ENCODE measurements at regions not wholly inside any gene's neighbourhood (a gene's known extent, or its start where the extent isn't known, plus 50 kb on each side); places are given as distances from the start of the nearest gene placed in this dataset.

DNA sequence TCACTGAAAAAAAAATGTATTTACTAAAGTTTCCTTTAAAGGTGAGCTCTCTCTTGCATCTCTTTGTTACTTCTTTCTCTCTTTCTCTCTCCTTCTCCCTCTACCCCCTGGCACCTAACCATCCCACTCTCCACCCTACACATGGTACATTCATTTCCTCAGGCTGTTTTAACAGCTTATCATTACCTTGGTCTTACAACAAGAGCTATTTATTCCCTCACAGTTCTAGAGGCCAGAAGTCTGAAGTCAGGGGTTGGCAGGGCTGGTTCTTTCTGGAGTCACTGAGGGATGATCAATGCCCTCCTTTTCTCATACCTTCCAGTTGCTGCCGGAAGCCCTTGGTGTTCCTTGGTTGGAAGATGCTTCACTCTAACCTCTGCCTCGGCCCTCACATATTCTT is 91.1 kb upstream of the DSCAM start:
- no peak for DNase-seq (ENCODE audit: extremely low spot score)
- TF ChIP-seq, protein P1, sequence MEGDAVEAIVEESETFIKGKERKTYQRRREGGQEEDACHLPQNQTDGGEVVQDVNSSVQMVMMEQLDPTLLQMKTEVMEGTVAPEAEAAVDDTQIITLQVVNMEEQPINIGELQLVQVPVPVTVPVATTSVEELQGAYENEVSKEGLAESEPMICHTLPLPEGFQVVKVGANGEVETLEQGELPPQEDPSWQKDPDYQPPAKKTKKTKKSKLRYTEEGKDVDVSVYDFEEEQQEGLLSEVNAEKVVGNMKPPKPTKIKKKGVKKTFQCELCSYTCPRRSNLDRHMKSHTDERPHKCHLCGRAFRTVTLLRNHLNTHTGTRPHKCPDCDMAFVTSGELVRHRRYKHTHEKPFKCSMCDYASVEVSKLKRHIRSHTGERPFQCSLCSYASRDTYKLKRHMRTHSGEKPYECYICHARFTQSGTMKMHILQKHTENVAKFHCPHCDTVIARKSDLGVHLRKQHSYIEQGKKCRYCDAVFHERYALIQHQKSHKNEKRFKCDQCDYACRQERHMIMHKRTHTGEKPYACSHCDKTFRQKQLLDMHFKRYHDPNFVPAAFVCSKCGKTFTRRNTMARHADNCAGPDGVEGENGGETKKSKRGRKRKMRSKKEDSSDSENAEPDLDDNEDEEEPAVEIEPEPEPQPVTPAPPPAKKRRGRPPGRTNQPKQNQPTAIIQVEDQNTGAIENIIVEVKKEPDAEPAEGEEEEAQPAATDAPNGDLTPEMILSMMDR (IDR thresholded peaks at IDR 0.05; ENCODE audit: control extremely low read depth, extremely low read depth, low read depth, missing control alignments) = no peak
- CTCF ChIA-PET = interaction anchor here (1.0 kb wide), 1 partner anchor 11 kb away, joined by 3 read pairs; no protein-coding TSS in a partner anchor
- POLR2A ChIA-PET = no interaction called here

DNA sequence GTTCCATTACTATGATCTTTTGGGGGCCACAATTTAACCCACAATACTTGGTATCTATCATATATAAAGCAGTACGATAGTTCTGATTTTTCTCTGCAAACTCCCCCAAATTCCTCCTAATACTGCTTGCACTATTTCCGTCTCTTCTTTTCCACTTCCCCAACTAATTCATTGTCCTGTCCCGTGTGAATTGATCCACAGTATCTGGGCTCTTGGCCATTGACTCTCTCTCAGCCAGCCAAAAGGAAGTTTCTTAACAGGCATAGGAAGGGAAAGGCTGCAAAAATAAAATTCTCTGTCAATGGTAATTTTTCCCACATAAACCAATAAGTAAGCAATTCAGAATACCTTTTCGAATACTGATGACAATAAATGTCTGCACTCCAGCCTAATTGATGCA is 91.7 kb upstream of the DSCAM start:
- TF ChIP-seq, protein P1 (IDR thresholded peaks at IDR 0.05; ENCODE audit: control extremely low read depth, extremely low read depth, low read depth, missing control alignments) = no peak
- DNase-seq (ENCODE audit: extremely low spot score) = no peak
- ChIA-PET CTCF (no interaction called here), POLR2A (no interaction called here)

DNA sequence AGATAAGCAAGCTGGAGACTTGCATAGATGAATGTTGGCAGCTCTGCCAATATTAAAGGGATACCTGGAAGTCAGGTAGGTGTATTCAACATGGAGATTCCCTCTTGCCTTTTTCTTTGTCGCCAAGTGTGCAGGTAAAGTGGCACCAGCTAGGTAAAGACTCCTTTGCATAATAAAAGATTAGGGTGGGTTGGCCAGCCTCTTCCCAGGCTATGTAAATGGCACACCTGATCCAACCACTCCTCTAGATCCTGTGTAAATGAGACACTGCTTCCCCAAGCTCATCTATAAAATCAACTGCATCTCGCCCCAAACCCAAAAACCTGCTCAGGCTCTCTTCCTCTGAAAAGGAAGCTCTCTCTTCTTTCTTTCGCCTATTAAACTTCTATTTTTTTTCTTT is 100.8 kb upstream of the DSCAM start:
- ChIA-PET CTCF (no interaction called here), POLR2A (no interaction called here)
- no peak for DNase-seq (ENCODE audit: extremely low spot score)
- TF ChIP-seq, protein P1 (IDR thresholded peaks at IDR 0.05; ENCODE audit: control extremely low read depth, extremely low read depth, low read depth, missing control alignments) = no peak

DNA sequence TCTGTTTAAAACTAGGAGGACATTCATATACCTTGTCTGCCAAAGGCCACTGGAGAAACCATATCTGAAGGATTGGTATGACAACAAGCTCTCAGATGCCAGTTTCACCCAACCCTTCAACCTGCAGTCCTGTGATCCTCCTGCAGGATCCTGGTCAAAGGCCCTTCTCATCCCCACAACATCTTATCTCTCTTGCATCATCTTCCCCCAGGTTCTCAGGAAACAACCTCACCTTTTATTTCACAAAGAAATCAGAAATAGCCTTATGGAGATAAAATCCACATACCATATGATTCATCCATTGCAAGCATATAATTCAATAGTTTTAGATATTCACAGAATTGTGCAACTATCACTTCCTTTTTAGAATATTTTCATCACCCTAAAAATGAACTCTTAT is 104.0 kb upstream of the DSCAM start:
- ChIA-PET CTCF (no interaction called here), POLR2A (no interaction called here)
- TF ChIP-seq, protein P1 (IDR thresholded peaks at IDR 0.05; ENCODE audit: control extremely low read depth, extremely low read depth, low read depth, missing control alignments) = no peak
- no peak for DNase-seq (ENCODE audit: extremely low spot score)

DNA sequence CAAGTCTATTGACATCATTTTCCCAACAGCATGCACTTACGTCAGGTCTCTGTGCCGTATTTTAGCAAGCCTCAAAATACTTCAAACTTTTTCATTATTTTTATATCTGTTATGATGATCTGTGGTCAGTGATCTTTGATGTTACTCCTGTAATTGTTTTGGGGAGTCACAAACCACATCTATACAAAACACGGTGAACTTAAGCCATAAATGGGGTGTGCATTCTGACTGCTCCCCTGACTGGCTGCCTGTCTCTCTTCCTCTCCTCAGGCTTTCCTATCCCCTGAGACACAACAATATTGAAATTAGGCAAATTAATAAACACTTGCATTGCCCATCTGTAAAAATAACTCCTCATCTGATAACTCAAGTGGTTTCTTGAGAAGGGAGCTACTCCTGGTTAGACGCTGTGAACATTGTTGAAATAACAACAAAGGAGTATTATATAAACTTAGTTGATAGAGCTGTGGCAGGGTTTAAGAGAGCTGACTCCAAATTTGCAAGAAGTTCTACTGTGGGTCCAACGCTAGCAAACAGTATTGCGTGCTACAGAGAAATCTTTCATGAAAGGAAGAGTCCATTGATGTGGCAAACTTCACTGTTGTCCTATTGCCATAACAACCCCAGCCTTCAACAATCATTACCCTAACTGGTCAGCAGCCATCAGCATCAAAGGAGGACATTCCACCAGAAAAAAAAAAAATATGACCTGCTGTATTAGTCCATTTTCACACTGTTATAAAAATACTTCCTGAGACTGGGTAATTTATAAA is 105.8 kb upstream of the DSCAM start:
- CTCF ChIA-PET = no interaction called here
- TF ChIP-seq, protein P1 (IDR thresholded peaks at IDR 0.05; ENCODE audit: control extremely low read depth, extremely low read depth, low read depth, missing control alignments) = no peak
- POLR2A ChIA-PET = no interaction called here
- no peak for DNase-seq (ENCODE audit: extremely low spot score)

DNA sequence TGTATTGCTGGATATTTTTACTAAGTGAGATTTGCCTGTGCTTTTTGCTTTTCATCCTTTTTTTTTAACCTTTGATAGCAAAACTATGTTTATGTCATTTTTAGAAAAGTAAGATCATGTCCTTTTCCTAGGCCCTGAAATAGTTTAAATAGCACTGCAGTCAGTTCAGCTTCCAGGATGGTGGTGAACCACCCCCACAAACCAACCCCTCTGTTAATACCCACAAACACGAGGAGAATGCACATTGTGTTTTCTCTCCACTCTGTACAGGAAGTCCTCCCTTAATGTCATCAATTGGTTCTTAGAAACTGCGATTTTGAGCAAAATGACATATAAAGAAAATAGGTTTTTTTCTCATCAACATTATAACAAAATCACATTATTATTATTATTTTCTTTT is 117.7 kb upstream of the DSCAM start:
- no peak for DNase-seq (ENCODE audit: extremely low spot score)
- TF ChIP-seq, protein P1 (IDR thresholded peaks at IDR 0.05; ENCODE audit: control extremely low read depth, extremely low read depth, low read depth, missing control alignments) = no peak
- ChIA-PET CTCF (no interaction called here), POLR2A (no interaction called here)
